22Rv1 (cell line): ENCODE measurements at regions not wholly inside any gene's neighbourhood (a gene's known extent, or its start where the extent isn't known, plus 50 kb on each side); places are given as distances from the start of the nearest gene placed in this dataset.

Experiments
- CTCF ChIP-seq: fragments of 450-650 bp; IDR thresholded peaks from 2 replicates; pipeline ENCODE4 v1.5.1; 2017; ENCODE audit warnings: mild to moderate bottlenecking
- ZFX ChIP-seq: fragments of 450-650 bp; IDR thresholded peaks from 2 replicates; pipeline ENCODE4 v1.6.1; 2017; ENCODE audit warnings: antibody characterized with exemption, borderline replicate concordance

GRCh38 chr4:54402880-54403480, 173.9 kb downstream of the PDGFRA start:
- TF ChIP-seq CTCF, result no peak
- TF ChIP-seq ZFX, result no peak
